HL-60 (cell line): ENCODE measurements at regions not wholly inside any gene's neighbourhood (a gene's known extent, or its start where the extent isn't known, plus 50 kb on each side); places are given as distances from the start of the nearest gene placed in this dataset.

Experiments used
- DNase-seq, 2 experiments: peaks; one replicate each; pipeline ENCODE4 v3.0.0-alpha.2; 2010 to 2020; ENCODE audit warnings: low read depth in 1 of 2, low spot score in 1 of 2
- H3K27ac ChIP-seq: fragments of 250-450 bp; sonication (Bioruptor Pico); replicated peaks from 2 replicates; pipeline ENCODE4 v1.5.1; 2020; ENCODE audit warnings: mild to moderate bottlenecking, moderate library complexity
- H3K27me3 ChIP-seq: fragments of 250-450 bp; sonication (Bioruptor Pico); 2 replicates; pipeline ENCODE4 v1.5.1; 2021; ENCODE audit warnings: mild to moderate bottlenecking, moderate library complexity; ENCODE audit not compliant: insufficient read depth, poor library complexity, severe bottlenecking
- H3K4me3 ChIP-seq: replicated peaks from 2 replicates; pipeline ENCODE4 v1.5.1; 2011; ENCODE audit warnings: mild to moderate bottlenecking, control low read depth, low read length; ENCODE audit not compliant: insufficient read depth
- CTCF ChIP-seq: IDR thresholded peaks from one replicate; pipeline ENCODE4 v1.5.1; 2011; ENCODE audit warnings: low read length, control low read depth, inconsistent platforms; ENCODE audit not compliant: insufficient read depth
- GABPA ChIP-seq: IDR thresholded peaks from 2 replicates; pipeline ENCODE4 v1.6.1; 2012; ENCODE audit warnings: low read depth
- POLR2AphosphoS5 ChIP-seq: IDR thresholded peaks from 2 replicates; pipeline ENCODE4 v1.6.1; 2012; ENCODE audit warnings: low read depth
- REST ChIP-seq: IDR thresholded peaks from 2 replicates; pipeline ENCODE4 v1.6.1; 2012; ENCODE audit warnings: low read depth; ENCODE audit not compliant: insufficient replicate concordance
- SPI1 ChIP-seq: IDR thresholded peaks from 2 replicates; pipeline ENCODE4 v1.6.1; 2012; ENCODE audit warnings: low read depth, mild to moderate bottlenecking, borderline replicate concordance

- no peak for DNase-seq
- Histone ChIP-seq H3K4me3 (no peak overlapping the region), H3K27ac (no peak overlapping the region), H3K27me3 (no peaks in the 10 kb centered on the region)
- TF ChIP-seq GABPA (no peak), CTCF (no peak), POLR2AphosphoS5 (no peak), SPI1 (no peak)
These were observed 96.2 kb upstream of the MEOX2 start for GRCh38 chr7:15782656-15783055.

GRCh38 chr7:15781944-15782343 is 95.5 kb upstream of the MEOX2 start:
- no peak for TF ChIP-seq POLR2AphosphoS5
- TF ChIP-seq SPI1: no peak
- no peak for TF ChIP-seq GABPA
- no peak for TF ChIP-seq CTCF
- TF ChIP-seq REST: no peak
- H3K27me3 ChIP-seq: no peaks in the 10 kb centered on the region
- DNase-seq: no peak
- H3K27ac ChIP-seq: no peak overlapping the region
- no peak overlapping the region for H3K4me3 ChIP-seq

- TF ChIP-seq POLR2AphosphoS5 (no peak), CTCF (no peak), REST (no peak)
- H3K27me3 ChIP-seq: no peaks in the 10 kb centered on the region
- H3K4me3 ChIP-seq: no peak overlapping the region
- no peak overlapping the region for H3K27ac ChIP-seq
- DNase-seq: no peak
These were observed 93.8 kb upstream of the MEOX2 start for GRCh38 chr7:15780271-15780670.

GRCh38 chr7:15778191-15778590 is 91.7 kb upstream of the MEOX2 start:
- Histone ChIP-seq H3K4me3 (no peak overlapping the region), H3K27me3 (no peaks in the 10 kb centered on the region), H3K27ac (no peak overlapping the region)
- no peak for DNase-seq
- TF ChIP-seq GABPA (no peak), REST (no peak), SPI1 (no peak), CTCF (no peak), POLR2AphosphoS5 (no peak)
